Right lobe of liver (tissue), 4 donors: ENCODE measurements at regions not wholly inside any gene's neighbourhood (a gene's known extent, or its start where the extent isn't known, plus 50 kb on each side); places are given as distances from the start of the nearest gene placed in this dataset.
"Not testable (repeated sequence)": the region's sequence is repeated elsewhere in the genome, so short reads cannot be mapped to it uniquely, and the experiment has no call there.

ENCODE experiments used
- CTCF ChIP-seq, 4 donors: fragments of 200-600 bp in 3 of 4; fragments of 450-650 bp in 1 of 4; IDR thresholded peaks; one replicate each; pipeline versions ENCODE4 v1.5.1 to v1.8.0; 2016 to 2022; ENCODE audit warnings: antibody characterized with exemption in 4 of 4, mild to moderate bottlenecking in 2 of 4
- POLR2A ChIP-seq: fragments of 450-650 bp; IDR thresholded peaks from one replicate; pipeline ENCODE4 v1.6.1; 2017; ENCODE audit warnings: antibody characterized with exemption, mild to moderate bottlenecking
- donor health status: DM: no; HTN: no; CAD: no.
- donor health status: DM: no; HTN: no; CAD: no.
- donor health status: DM: no; HTN: yes; CAD: no.

- not testable (repeated sequence) for TF ChIP-seq CTCF (IDR thresholded peaks at IDR 0.05); POLR2A
Observed at GRCh38 chr16:16535565-16535964, 156.6 kb downstream of the NPIPA7 start.
